GM23338 (cell line): ENCODE measurements at regions not wholly inside any gene's neighbourhood (a gene's known extent, or its start where the extent isn't known, plus 50 kb on each side); places are given as distances from the start of the nearest gene placed in this dataset.

Source experiments
- ATAC-seq: fragments of 200-7000 bp; cut with Tn5 transposase; 3 replicates; pipeline ENCODE4 v1.9.1; 2020
- DNase-seq: peaks from one replicate; pipeline ENCODE4 v3.0.0-alpha.2; 2015; ENCODE audit warnings: low spot score
- H2AFZ ChIP-seq: fragments of 200-600 bp; sonication (generic); 2 replicates; pipeline ENCODE4 v1.8.0; 2016; ENCODE audit warnings: antibody characterized with exemption, mild to moderate bottlenecking, moderate library complexity
- H3F3A ChIP-seq: fragments of 200-600 bp; sonication (generic); replicated peaks from 2 replicates; pipeline ENCODE4 v1.8.0; 2017; ENCODE audit warnings: antibody characterized with exemption, mixed run types, low read depth
- H3K27ac ChIP-seq: fragments of 200-600 bp; sonication (generic); 2 replicates; pipeline ENCODE4 v1.6.1; 2016; ENCODE audit warnings: low read depth
- H3K27me3 ChIP-seq: fragments of 200-600 bp; sonication (generic); 2 replicates; pipeline ENCODE4 v1.8.0; 2016; ENCODE audit warnings: mild to moderate bottlenecking, mixed run types, moderate library complexity; ENCODE audit not compliant: insufficient read depth
- H3K36me3 ChIP-seq: fragments of 200-600 bp; sonication (generic); 2 replicates; pipeline ENCODE4 v1.8.0; 2016; ENCODE audit warnings: mild to moderate bottlenecking; ENCODE audit not compliant: insufficient read depth
- H3K4me1 ChIP-seq: fragments of 200-600 bp; sonication (generic); 2 replicates; pipeline ENCODE4 v1.8.0; 2016; ENCODE audit warnings: mild to moderate bottlenecking, moderate library complexity; ENCODE audit not compliant: insufficient read depth
- H3K4me2 ChIP-seq: fragments of 200-600 bp; sonication (generic); 2 replicates; pipeline ENCODE4 v1.7.1; 2017; ENCODE audit warnings: mixed run types
- H3K4me3 ChIP-seq: fragments of 200-600 bp; sonication (generic); 2 replicates; pipeline ENCODE4 v1.6.1; 2016; ENCODE audit warnings: mixed run types
- H3K79me2 ChIP-seq: fragments of 200-600 bp; sonication (generic); replicated peaks from 2 replicates; pipeline ENCODE4 v1.8.0; 2017; ENCODE audit warnings: mild to moderate bottlenecking; ENCODE audit not compliant: insufficient read depth
- H3K9me2 ChIP-seq: fragments of 200-600 bp; sonication (generic); 2 replicates; pipeline ENCODE4 v1.8.0; 2017; ENCODE audit not compliant: insufficient read depth
- H4K20me1 ChIP-seq: fragments of 200-600 bp; sonication (generic); replicated peaks from 2 replicates; pipeline ENCODE4 v1.8.0; 2017; ENCODE audit warnings: mild to moderate bottlenecking; ENCODE audit not compliant: insufficient read depth
- H3K27ac Mint-ChIP-seq: 2 replicates; pipeline ENCODE4 v1.8.0; 2020; ENCODE audit warnings: inconsistent platforms, mild to moderate bottlenecking, moderate library complexity, mixed read lengths
- H3K27me3 Mint-ChIP-seq: 3 replicates; pipeline ENCODE4 v1.8.0; 2022; ENCODE audit warnings: low read depth, mild to moderate bottlenecking, moderate library complexity, mixed read lengths, inconsistent platforms; ENCODE audit not compliant: insufficient read depth, poor library complexity
- H3K36me3 Mint-ChIP-seq: 3 replicates; pipeline ENCODE4 v1.8.0; 2021; ENCODE audit warnings: low read depth, mild to moderate bottlenecking, inconsistent platforms, moderate library complexity, mixed read lengths
- H3K4me1 Mint-ChIP-seq: 3 replicates; pipeline ENCODE4 v1.8.0; 2020; ENCODE audit warnings: mild to moderate bottlenecking, inconsistent platforms, mixed read lengths
- H3K4me3 Mint-ChIP-seq: 3 replicates; pipeline ENCODE4 v1.8.0; 2021; ENCODE audit warnings: moderate library complexity, mild to moderate bottlenecking, inconsistent platforms, mixed read lengths
- H3K9me3 Mint-ChIP-seq: 3 replicates; pipeline ENCODE4 v1.8.0; 2020; ENCODE audit warnings: moderate library complexity, mild to moderate bottlenecking, inconsistent platforms, mixed read lengths
- CREB1 ChIP-seq: fragments of 250-450 bp; sonication (Bioruptor Pico); IDR thresholded peaks from 2 replicates; pipeline ENCODE4 v1.5.0; 2020; ENCODE audit warnings: low read depth, mild to moderate bottlenecking, moderate library complexity
- CTCF ChIP-seq, 2 experiments: fragments of 200-600 bp in 1 of 2; sonication (generic) in 1 of 2; conservative IDR thresholded peaks; 2 replicates each; pipeline versions ENCODE4 v1.5.1 to v1.6.1; 2016 to 2017; ENCODE audit warnings: antibody characterized with exemption in 2 of 2, low read depth in 2 of 2, mild to moderate bottlenecking in 2 of 2, moderate library complexity in 1 of 2
- ETS1 ChIP-seq: IDR thresholded peaks from 2 replicates; pipeline ENCODE4 v1.6.1; 2016; ENCODE audit warnings: antibody characterized with exemption
- EZH2 ChIP-seq: fragments of 200-600 bp; sonication (generic); IDR thresholded peaks from one replicate; pipeline ENCODE4 v1.8.0; 2017; ENCODE audit warnings: antibody characterized with exemption, mild to moderate bottlenecking, low read depth; ENCODE audit not compliant: unreplicated experiment
- EZH2phosphoT487 ChIP-seq: fragments of 200-600 bp; sonication (generic); IDR thresholded peaks from one replicate; pipeline ENCODE4 v1.8.1; 2018; ENCODE audit warnings: antibody characterized with exemption; ENCODE audit not compliant: unreplicated experiment
- JUNB ChIP-seq: IDR thresholded peaks from one replicate; pipeline ENCODE4 v1.6.1; 2016; ENCODE audit warnings: antibody characterized with exemption; ENCODE audit not compliant: unreplicated experiment
- POLR2AphosphoS5 ChIP-seq: IDR thresholded peaks from 2 replicates; pipeline ENCODE4 v1.6.1; 2016; ENCODE audit warnings: antibody characterized with exemption, low read depth
- REST ChIP-seq: IDR thresholded peaks from one replicate; pipeline ENCODE4 v1.6.1; 2018; ENCODE audit warnings: antibody characterized with exemption; ENCODE audit not compliant: unreplicated experiment
- STAT1 ChIP-seq: IDR thresholded peaks from one replicate; pipeline ENCODE4 v1.6.1; 2016; ENCODE audit warnings: antibody characterized with exemption; ENCODE audit not compliant: unreplicated experiment
- ZNF114 ChIP-seq: fragments of 250-450 bp; sonication (Bioruptor Pico); IDR thresholded peaks from 2 replicates; pipeline ENCODE4 v1.5.0; 2020; ENCODE audit warnings: mild to moderate bottlenecking, moderate library complexity
- ZNF331 ChIP-seq: fragments of 250-450 bp; sonication (Bioruptor Pico); IDR thresholded peaks from 2 replicates; pipeline ENCODE4 v1.5.0; 2020; ENCODE audit warnings: low read depth, mild to moderate bottlenecking, moderate library complexity
- ZNF462 ChIP-seq: fragments of 250-450 bp; sonication (Bioruptor Pico); IDR thresholded peaks from 2 replicates; pipeline ENCODE4 v1.5.0; 2020; ENCODE audit warnings: mild to moderate bottlenecking, moderate library complexity

GRCh38 chr15:25993506-25993905 lies 130.4 kb upstream of the ATP10A start:
- Mint-ChIP-seq H3K27ac (no peak overlapping the region), H3K27me3 (no peaks in the 10 kb centered on the region), H3K36me3 (no peaks in the 10 kb centered on the region), H3K4me1 (peaks cover 9% of the 10 kb centered on the region), H3K9me3 (peaks cover 9% of the 10 kb centered on the region; the same call in 2 of the 3 replicates), H3K4me3 (no peak overlapping the region)
- no peak overlapping the region for H3K4me2 ChIP-seq
- no peaks in the 10 kb centered on the region for H3K79me2 ChIP-seq
- peaks cover 8% of the 10 kb centered on the region; the same call in 1 of the 2 replicates for H3K9me2 ChIP-seq
- H3K36me3 ChIP-seq = no peaks in the 10 kb centered on the region
- H4K20me1 ChIP-seq = no peaks in the 10 kb centered on the region
- ATAC-seq = no peak
- DNase-seq = no peak
- H3K27ac ChIP-seq = no peak overlapping the region
- no peak overlapping the region; the same call in 1 of the 2 replicates for H2AFZ ChIP-seq
- H3F3A ChIP-seq = no peaks in the 10 kb centered on the region
- TF ChIP-seq CTCF (conservative IDR thresholded peaks at IDR 0.05; ENCODE audit: low read depth in 2 of 2) = no peak
- TF ChIP-seq JUNB = no peak
- TF ChIP-seq REST = no peak
- no peak for TF ChIP-seq ZNF331 (CRISPR knock-in tag)
- TF ChIP-seq ETS1 = no peak
- TF ChIP-seq CREB1 = no peak
- TF ChIP-seq ZNF462 = no peak
- no peak for TF ChIP-seq STAT1
- TF ChIP-seq EZH2phosphoT487 = no peak
- no peak for TF ChIP-seq POLR2AphosphoS5
- no peak for TF ChIP-seq EZH2
- no peak for TF ChIP-seq ZNF114
- H3K4me1 ChIP-seq = 0 out of 2 replicates have a peak, but pooled peaks cover 7% of the 10 kb centered on the region
- no peaks in the 10 kb centered on the region for H3K27me3 ChIP-seq
- no peak overlapping the region for H3K4me3 ChIP-seq
